ENCODE measurements at regions not wholly inside any gene's neighbourhood (a gene's known extent, or its start where the extent isn't known, plus 50 kb on each side); places are given as distances from the start of the nearest gene placed in this dataset.

DNA sequence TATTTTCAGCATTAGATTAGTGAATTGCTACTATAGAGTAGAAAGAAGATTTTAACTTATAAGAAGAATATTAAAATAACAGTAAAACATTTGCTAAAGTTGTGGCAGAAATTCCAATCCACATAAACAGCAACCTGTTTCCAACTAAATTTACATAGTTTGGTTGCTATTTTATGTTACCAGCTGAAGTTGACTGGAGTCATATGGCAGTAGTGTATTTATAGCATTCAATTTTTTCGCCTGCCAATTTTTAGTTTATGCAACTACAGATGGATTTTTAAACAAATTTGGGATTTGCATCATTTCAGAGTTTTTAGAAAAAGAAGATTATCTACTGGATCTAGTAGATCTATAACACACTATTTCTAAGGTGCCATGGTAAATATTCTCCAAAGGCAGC, 332.5 kb upstream of the BCHE start:
- no peaks in the 10 kb centered on the region for H3K9me3 ChIP-seq (ENCODE audit: control extremely low read depth in 1 of 3, control insufficient read depth in 2 of 3, insufficient read depth in 1 of 3, low read length in 2 of 3)
- ChIA-PET POLR2A (no interaction called here), CTCF (no interaction called here)
- ATAC-seq (ENCODE audit: low read depth) = no peak
- H3K4me3 ChIP-seq (ENCODE audit: control extremely low read depth in 1 of 5, extremely low read depth in 1 of 5, insufficient read depth in 1 of 5, low read depth in 2 of 5, low read length in 4 of 5) = no peak overlapping the region
- no peaks in the 10 kb centered on the region for H3K36me3 ChIP-seq (replicated peaks in 1 of 2; ENCODE audit: control extremely low read depth in 1 of 2, control insufficient read depth in 1 of 2, extremely low read depth in 1 of 2, insufficient read depth in 2 of 2, low read length in 1 of 2)
- no peak overlapping the region for H3K4me2 ChIP-seq (replicated peaks; ENCODE audit: low read depth, low read length, poor library complexity, severe bottlenecking)
- H3K4me1 Mint-ChIP-seq = no peaks in the 10 kb centered on the region
- no peak overlapping the region for H3K27ac Mint-ChIP-seq
- H3K4me3 Mint-ChIP-seq = no peak overlapping the region
- no peaks in the 10 kb centered on the region for H3K27me3 Mint-ChIP-seq
- no peak for DNase-seq
- TF ChIP-seq EZH2 (IDR thresholded peaks at IDR 0.05; ENCODE audit: borderline replicate concordance, insufficient read depth, low read depth, low read length, poor library complexity, severe bottlenecking) = no peak
- TF ChIP-seq, protein P1, sequence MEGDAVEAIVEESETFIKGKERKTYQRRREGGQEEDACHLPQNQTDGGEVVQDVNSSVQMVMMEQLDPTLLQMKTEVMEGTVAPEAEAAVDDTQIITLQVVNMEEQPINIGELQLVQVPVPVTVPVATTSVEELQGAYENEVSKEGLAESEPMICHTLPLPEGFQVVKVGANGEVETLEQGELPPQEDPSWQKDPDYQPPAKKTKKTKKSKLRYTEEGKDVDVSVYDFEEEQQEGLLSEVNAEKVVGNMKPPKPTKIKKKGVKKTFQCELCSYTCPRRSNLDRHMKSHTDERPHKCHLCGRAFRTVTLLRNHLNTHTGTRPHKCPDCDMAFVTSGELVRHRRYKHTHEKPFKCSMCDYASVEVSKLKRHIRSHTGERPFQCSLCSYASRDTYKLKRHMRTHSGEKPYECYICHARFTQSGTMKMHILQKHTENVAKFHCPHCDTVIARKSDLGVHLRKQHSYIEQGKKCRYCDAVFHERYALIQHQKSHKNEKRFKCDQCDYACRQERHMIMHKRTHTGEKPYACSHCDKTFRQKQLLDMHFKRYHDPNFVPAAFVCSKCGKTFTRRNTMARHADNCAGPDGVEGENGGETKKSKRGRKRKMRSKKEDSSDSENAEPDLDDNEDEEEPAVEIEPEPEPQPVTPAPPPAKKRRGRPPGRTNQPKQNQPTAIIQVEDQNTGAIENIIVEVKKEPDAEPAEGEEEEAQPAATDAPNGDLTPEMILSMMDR (IDR thresholded peaks at IDR 0.05) = no peak
- H3K4me1 ChIP-seq (ENCODE audit: control insufficient read depth in 2 of 2, insufficient read depth in 2 of 2, low read length in 2 of 2) = no peaks in the 10 kb centered on the region
- no peaks in the 10 kb centered on the region for H3K27me3 ChIP-seq (replicated peaks in 1 of 4; ENCODE audit: control extremely low read depth in 1 of 4, control insufficient read depth in 3 of 4, insufficient read depth in 4 of 4, low read length in 3 of 4)
- H3K79me2 ChIP-seq (ENCODE audit: control insufficient read depth, insufficient read depth, low read length) = no peaks in the 10 kb centered on the region
- intact Hi-C loops (cut with micrococcal nuclease) = no loop called here
- H3K27ac ChIP-seq (ENCODE audit: low read length in 2 of 2) = no peak overlapping the region
- H2AFZ ChIP-seq (ENCODE audit: insufficient read depth, low read depth, low read length, poor library complexity, severe bottlenecking) = no peak overlapping the region
- no peaks in the 10 kb centered on the region for H4K20me1 ChIP-seq (ENCODE audit: control insufficient read depth, insufficient read depth, low read length, poor library complexity, severe bottlenecking)
- H3K9me3 Mint-ChIP-seq (ENCODE audit: insufficient read depth) = peaks cover 4% of the 10 kb centered on the region
- WGBS (ENCODE audit: insufficient coverage) = no CpG with 5 or more reads among the region's 1 CpG
- H3K9ac ChIP-seq (ENCODE audit: low read length) = no peak overlapping the region

DNA sequence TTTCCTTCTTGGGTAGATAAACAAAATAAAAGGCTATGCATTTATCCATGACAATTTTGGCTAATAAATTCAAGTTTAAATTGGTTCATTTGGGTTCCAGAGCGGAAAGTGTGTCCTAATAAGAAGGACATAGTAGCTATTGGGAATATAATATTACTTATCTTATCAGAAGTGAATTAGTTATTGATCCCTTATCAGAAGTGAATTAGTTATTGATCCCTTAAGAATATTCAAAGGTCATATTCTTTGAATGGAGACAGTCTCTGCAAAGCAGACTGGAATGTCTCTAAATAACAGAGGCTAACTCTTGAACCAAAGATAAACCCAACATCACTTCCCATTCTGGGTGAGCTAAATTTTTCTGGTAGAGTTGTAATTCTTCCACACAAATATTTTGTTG, 290.7 kb upstream of the BCHE start:
- TF ChIP-seq, protein P1 (IDR thresholded peaks at IDR 0.05) = no peak
- no peak for TF ChIP-seq EZH2 (IDR thresholded peaks at IDR 0.05; ENCODE audit: borderline replicate concordance, insufficient read depth, low read depth, low read length, poor library complexity, severe bottlenecking)
- no peak overlapping the region for H3K4me3 ChIP-seq (ENCODE audit: control extremely low read depth in 1 of 5, extremely low read depth in 1 of 5, insufficient read depth in 1 of 5, low read depth in 2 of 5, low read length in 4 of 5)
- H3K36me3 ChIP-seq (replicated peaks in 1 of 2; ENCODE audit: control extremely low read depth in 1 of 2, control insufficient read depth in 1 of 2, extremely low read depth in 1 of 2, insufficient read depth in 2 of 2, low read length in 1 of 2) = no peaks in the 10 kb centered on the region
- POLR2A ChIA-PET = no interaction called here
- no peak for ATAC-seq (ENCODE audit: low read depth)
- Mint-ChIP-seq H3K4me1 (no peaks in the 10 kb centered on the region), H3K9me3 (ENCODE audit: insufficient read depth) (peaks cover 16% of the 10 kb centered on the region), H3K27ac (no peak overlapping the region), H3K27me3 (no peaks in the 10 kb centered on the region), H3K4me3 (no peak overlapping the region)
- no peaks in the 10 kb centered on the region for H3K79me2 ChIP-seq (ENCODE audit: control insufficient read depth, insufficient read depth, low read length)
- no peak overlapping the region for H3K9ac ChIP-seq (ENCODE audit: low read length)
- no peaks in the 10 kb centered on the region for H3K4me1 ChIP-seq (ENCODE audit: control insufficient read depth in 2 of 2, insufficient read depth in 2 of 2, low read length in 2 of 2)
- peaks cover 0 to 6% (median 0%) of the 10 kb centered on the region in 3 donors for H3K9me3 ChIP-seq (ENCODE audit: control extremely low read depth in 1 of 3, control insufficient read depth in 2 of 3, insufficient read depth in 1 of 3, low read length in 2 of 3)
- no peak overlapping the region for H3K4me2 ChIP-seq (replicated peaks; ENCODE audit: low read depth, low read length, poor library complexity, severe bottlenecking)
- intact Hi-C loops (cut with micrococcal nuclease) = no loop called here
- H3K27ac ChIP-seq (ENCODE audit: low read length in 2 of 2) = no peak overlapping the region
- CTCF ChIA-PET = no interaction called here
- no peaks in the 10 kb centered on the region for H4K20me1 ChIP-seq (ENCODE audit: control insufficient read depth, insufficient read depth, low read length, poor library complexity, severe bottlenecking)
- no peak overlapping the region for H2AFZ ChIP-seq (ENCODE audit: insufficient read depth, low read depth, low read length, poor library complexity, severe bottlenecking)
- no peak for DNase-seq
- no CpG with 5 or more reads among the region's 1 CpG for WGBS (ENCODE audit: insufficient coverage)
- H3K27me3 ChIP-seq (replicated peaks in 1 of 4; ENCODE audit: control extremely low read depth in 1 of 4, control insufficient read depth in 3 of 4, insufficient read depth in 4 of 4, low read length in 3 of 4) = no peaks in the 10 kb centered on the region
